Epidermal melanocyte (primary cell): ENCODE measurements at regions not wholly inside any gene's neighbourhood (a gene's known extent, or its start where the extent isn't known, plus 50 kb on each side); places are given as distances from the start of the nearest gene placed in this dataset.
"Not testable (repeated sequence)": the region's sequence is repeated elsewhere in the genome, so short reads cannot be mapped to it uniquely, and the experiment has no call there.

Experiments
- DNase-seq: peaks from one replicate; pipeline ENCODE4 v3.0.0; 2011; ENCODE audit warnings: low spot score; ENCODE audit not compliant: insufficient read length

- DNase-seq: no peak
Measured at GRCh38 chr4:64737026-64737853, 328.0 kb upstream of the TECRL start.

DNA sequence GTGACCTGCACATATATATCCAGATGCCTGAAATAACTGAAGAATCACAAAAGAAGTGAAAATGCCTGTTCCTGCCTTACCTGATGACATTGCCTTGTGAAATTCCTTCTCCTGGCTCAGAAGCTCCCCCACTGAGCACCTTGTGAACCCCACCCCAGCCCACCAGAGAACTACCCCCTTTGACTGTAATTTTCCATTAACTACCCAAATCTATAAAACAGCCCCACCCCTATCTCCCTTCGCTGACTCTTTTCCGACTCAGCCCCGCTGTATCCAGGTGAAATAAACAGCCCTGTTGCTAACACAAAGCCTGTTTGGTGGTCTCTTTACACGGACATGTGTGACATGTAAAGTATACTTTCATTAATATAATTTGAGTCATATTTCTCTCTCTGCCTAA lies 320.3 kb upstream of the TECRL start:
- no peak for DNase-seq

DNA sequence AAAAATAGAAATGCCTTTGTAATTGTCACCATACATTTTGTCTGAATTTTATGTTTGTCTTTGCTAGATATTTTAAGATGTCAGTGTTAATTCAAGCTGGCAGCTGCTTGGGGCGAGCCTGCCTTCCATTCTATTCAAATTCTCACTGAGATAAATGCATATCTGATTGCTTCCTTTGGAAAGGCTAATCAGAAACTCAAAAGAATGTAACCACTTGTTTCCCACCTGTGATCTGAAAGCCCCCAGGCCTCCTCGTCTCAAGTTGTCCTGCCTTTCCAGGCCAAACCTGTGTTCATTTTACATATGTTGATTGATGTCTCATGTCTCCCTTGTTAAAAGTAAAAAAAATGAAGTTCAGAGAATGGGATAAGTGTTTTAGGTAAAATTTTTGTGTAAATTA lies 318.7 kb upstream of the TECRL start:
- DNase-seq: no peak

- not testable (repeated sequence) for DNase-seq
Measured at GRCh38 chr4:64727391-64727790, 318.1 kb upstream of the TECRL start.

- no peak for DNase-seq
Measured at GRCh38 chr4:64724689-64725088, 315.4 kb upstream of the TECRL start.

GRCh38 chr4:64721106-64721505 lies 311.9 kb upstream of the TECRL start:
- no peak for DNase-seq

DNA sequence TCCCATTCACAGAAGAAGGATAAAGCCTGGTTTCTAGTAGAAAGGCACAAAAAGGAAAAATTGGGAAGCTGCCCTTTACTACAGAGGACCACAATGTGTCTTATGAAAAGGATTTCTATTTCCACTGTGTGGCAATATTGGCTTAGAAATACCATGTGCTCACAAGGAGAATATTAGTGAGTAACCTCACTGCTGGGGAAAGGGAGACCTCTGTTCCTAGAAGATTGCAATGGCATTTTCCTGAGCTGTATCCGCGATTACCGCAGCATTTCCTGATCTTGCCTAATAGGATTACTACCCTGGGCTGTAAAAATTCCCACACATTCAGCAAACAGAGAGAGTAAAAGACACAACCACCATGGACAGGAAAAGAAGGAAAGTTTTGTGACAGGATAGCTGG lies 308.8 kb upstream of the TECRL start:
- DNase-seq: no peak

- DNase-seq: no peak
Measured at GRCh38 chr4:64715741-64716140, 306.5 kb upstream of the TECRL start.

DNA sequence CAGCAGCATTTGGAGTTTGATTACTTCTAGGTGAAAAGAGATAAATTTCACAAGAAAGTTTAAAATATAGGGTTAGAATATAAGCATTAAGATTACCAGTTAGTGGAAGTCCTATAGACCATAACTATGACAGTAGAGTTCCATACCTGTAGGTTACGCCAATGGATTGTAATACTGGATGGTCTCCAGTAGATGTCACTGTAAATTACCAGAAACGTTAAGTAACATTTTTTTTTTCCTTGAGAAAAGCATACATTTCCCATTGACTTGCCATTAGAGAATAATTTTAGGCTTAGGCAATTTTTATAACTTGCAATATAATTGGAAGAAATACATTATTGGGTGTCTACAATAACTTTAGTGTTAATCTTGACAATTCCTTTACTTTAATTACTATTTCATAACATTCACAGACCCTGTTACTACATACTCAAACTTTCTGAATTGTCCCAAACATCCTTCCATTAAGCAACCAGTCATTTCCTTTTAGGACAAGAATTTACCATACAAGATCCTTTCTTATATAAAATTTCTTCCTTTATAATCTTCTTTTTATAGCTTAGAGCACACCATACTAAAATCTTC lies 304.1 kb upstream of the TECRL start:
- no peak for DNase-seq

GRCh38 chr4:64712590-64712989 lies 303.3 kb upstream of the TECRL start:
- DNase-seq: no peak

- DNase-seq: no peak
Measured at GRCh38 chr4:64705989-64706388, 296.7 kb upstream of the TECRL start.

DNA sequence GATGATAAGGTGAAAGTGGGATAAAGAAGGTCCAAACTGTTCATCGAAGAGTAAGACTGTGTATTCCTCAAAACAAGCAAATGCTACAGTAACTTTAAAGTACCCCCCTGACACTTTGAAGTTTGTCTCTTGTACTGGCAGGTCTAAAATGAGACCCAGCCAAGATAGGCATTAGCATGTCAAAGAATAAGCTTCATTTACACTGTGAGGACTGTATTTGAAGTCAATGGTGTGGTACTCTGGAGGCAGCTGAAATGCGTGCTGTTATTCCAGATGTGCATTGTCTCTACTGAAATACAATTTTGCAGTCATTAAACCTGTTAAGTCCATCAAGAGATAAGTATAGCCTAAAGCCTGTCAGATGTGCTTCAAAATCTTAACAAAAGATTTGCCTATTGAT lies 288.9 kb upstream of the TECRL start:
- no peak for DNase-seq

DNA sequence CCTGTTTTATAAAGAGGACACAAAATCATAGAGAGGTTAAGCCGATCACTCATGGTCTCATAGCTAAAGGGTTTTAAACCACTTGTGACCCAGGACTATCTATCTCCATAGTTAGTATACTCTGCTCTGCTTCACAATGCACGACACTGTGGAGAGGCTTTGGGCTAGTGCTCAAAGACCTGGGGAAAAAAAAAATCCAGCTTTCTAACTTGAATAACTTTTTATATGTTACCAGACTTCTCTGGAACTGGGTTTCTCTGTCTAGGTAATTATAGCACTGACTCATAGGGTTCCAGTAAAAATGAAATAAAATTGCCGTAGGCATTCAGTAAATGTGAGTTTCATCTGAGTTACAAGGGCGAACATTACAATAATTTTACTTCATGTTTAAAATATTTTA lies 273.7 kb upstream of the TECRL start:
- DNase-seq: no peak

GRCh38 chr4:64682481-64682880 lies 273.2 kb upstream of the TECRL start:
- no peak for DNase-seq

DNA sequence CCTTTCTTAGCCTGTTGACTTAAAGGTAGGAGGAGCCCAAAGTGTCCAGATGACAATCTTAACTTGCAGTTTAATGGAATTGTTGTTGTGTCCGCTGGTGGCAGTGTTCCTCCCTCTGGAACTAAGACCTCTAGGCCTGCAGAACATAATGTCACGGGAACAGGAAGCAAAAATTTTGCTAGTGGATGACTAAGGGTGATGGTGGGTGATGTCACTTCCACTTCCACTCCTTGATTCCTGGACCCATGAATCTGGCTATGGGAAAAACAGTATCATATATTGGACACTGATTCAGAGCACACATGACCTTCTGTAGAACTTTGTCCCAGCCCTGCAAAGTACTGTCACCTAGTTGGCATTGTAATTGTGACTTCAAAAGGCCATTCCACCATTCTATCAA lies 263.9 kb upstream of the TECRL start:
- DNase-seq: not testable (repeated sequence)

DNA sequence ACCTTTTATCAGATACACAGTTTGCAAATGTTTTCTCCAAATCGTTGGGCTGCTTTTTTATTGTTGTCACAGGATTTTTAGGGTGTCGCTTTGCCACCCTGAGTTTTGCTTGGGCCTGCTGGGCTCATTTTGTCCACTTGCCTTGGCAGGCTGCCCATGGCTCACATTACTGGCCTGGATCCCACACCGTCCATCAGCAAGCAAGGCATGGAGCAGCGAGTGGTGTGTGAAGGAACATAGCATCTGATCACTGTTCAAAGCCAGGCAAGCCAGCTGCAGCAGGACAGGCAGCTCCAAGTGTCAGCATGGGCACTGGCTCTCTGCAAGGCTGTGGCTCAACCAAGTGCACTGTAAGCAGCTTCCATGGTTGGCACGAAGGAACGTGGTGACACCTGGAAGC lies 261.4 kb upstream of the TECRL start:
- no peak for DNase-seq

DNA sequence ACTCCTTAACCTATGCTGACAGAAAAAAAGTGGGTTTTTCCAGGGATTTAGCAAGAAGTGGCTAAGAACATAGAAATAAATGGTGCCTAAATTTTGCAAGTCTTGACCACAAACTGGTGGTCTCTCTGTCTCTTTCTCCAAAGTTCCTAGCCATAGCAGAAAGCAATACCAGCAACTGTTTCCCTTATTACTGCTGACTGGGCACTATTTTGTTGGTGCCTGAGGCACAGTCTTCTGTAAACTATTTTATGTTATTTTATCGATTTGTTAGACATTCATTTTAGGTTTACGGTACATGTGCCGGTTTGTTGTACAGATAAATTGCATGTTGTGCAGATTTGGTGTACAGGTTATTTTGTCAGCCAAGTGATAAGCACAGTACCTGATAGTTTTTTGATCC lies 234.6 kb upstream of the TECRL start:
- DNase-seq: no peak

GRCh38 chr4:64642936-64643335 lies 233.7 kb upstream of the TECRL start:
- no peak for DNase-seq

GRCh38 chr4:64640402-64640801 lies 231.2 kb upstream of the TECRL start:
- DNase-seq: not testable (repeated sequence)

- no peak for DNase-seq
Measured at GRCh38 chr4:64625438-64625837, 216.2 kb upstream of the TECRL start.

- DNase-seq: no peak
Measured at GRCh38 chr4:64617800-64618199, 208.6 kb upstream of the TECRL start.

GRCh38 chr4:64614276-64614675 lies 205.0 kb upstream of the TECRL start:
- DNase-seq: no peak

DNA sequence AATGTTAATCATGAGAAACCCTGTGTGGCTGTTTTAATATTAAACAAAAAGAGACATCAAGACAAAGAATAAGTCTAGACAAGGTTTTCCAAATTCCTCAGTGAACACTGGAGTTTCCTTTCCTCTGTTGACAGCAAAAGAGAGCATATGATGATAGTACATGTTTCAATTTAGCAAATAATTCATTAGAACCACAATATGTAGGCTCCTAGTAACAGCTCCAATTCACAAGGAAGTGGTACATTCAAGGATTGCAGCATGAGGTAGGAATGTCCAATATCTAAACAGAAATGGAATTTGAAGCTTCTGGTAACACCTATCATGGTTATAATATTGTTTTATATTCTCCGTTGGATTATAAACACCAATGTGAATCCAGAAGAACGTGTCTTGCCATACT lies 203.8 kb upstream of the TECRL start:
- DNase-seq: no peak
